Right lobe of liver (tissue), 6 donors: ENCODE measurements at regions not wholly inside any gene's neighbourhood (a gene's known extent, or its start where the extent isn't known, plus 50 kb on each side); places are given as distances from the start of the nearest gene placed in this dataset.
A peak's percentile ranks its signal among the peaks of the same experiment; 100 is the strongest.

Experiments
- ATAC-seq, 4 donors: fragments of 200-7000 bp; cut with Tn5 transposase; one replicate each; pipeline ENCODE4 v1.9.1; 2020; ENCODE audit warnings: mild to moderate bottlenecking in 4 of 4, moderate library complexity in 4 of 4
- DNase-seq, 3 donors: peaks; one replicate each; pipeline ENCODE4 v3.0.0-alpha.2; 2020
- H3K27ac ChIP-seq, 3 donors: fragments of 200-600 bp; one replicate each; pipeline ENCODE4 v1.8.0; 2022
- H3K27me3 ChIP-seq, 2 donors: fragments of 200-600 bp; one replicate each; pipeline ENCODE4 v1.8.0; 2022
- H3K36me3 ChIP-seq, 4 donors: fragments of 200-600 bp; sonication (generic) in 1 of 4; one replicate each; pipeline versions ENCODE4 v1.5.1 to v1.8.0; 2017 to 2022; ENCODE audit warnings: control low read depth in 1 of 4
- H3K4me1 ChIP-seq, 4 donors: fragments of 200-600 bp; sonication (generic) in 1 of 4; one replicate each; pipeline versions ENCODE4 v1.5.1 to v1.8.0; 2017 to 2022; ENCODE audit warnings: control low read depth in 1 of 4
- H3K4me3 ChIP-seq, 3 donors: fragments of 200-600 bp; one replicate each; pipeline ENCODE4 v1.8.0; 2022
- H3K9me3 ChIP-seq, 4 donors: fragments of 200-600 bp; sonication (generic) in 1 of 4; one replicate each; pipeline versions ENCODE4 v1.5.1 to v1.8.0; 2017 to 2022; ENCODE audit warnings: control low read depth in 1 of 4
- POLR2A ChIP-seq: fragments of 450-650 bp; IDR thresholded peaks from one replicate; pipeline ENCODE4 v1.6.1; 2017; ENCODE audit warnings: antibody characterized with exemption, mild to moderate bottlenecking
- WGBS: methylation state at CpG from one replicate; pipeline ENCODE4 v1.1.6; 2018; ENCODE audit warnings: low coverage, low lambda C conversion rate; ENCODE audit not compliant: insufficient coverage; ENCODE audit errors: missing lambda C conversion rate; 5-methylcytosine and 5-hydroxymethylcytosine counted together
- intact Hi-C, 2 donors: fragments of 100-400 bp; cut with DNase I; formaldehyde crosslinking; loops; one replicate each; pipeline versions ENCODE4 v1.11.2 to v1.14.1; 2022
- TF ChIP-seq, protein P1 (sequence below), 4 donors: fragments of 200-600 bp in 3 of 4; fragments of 450-650 bp in 1 of 4; IDR thresholded peaks; one replicate each; pipeline versions ENCODE4 v1.5.1 to v1.8.0; 2016 to 2022; ENCODE audit warnings: antibody characterized with exemption in 4 of 4, mild to moderate bottlenecking in 2 of 4
- donor health status: DM: no; HTN: yes; CAD: no.
- donor health status: DM: no; HTN: no; CAD: no.
- donor health status: DM: no; HTN: no; CAD: no.
- donor health status: DM: no; HTN: yes; CAD: no.
- donor health status: DM: no; HTN: yes; CAD: no.

GRCh38 chr22:48691431-48691851, 1136.2 kb downstream of the BRD1 start:
- TF ChIP-seq POLR2A, result no peak
- TF ChIP-seq, protein P1, sequence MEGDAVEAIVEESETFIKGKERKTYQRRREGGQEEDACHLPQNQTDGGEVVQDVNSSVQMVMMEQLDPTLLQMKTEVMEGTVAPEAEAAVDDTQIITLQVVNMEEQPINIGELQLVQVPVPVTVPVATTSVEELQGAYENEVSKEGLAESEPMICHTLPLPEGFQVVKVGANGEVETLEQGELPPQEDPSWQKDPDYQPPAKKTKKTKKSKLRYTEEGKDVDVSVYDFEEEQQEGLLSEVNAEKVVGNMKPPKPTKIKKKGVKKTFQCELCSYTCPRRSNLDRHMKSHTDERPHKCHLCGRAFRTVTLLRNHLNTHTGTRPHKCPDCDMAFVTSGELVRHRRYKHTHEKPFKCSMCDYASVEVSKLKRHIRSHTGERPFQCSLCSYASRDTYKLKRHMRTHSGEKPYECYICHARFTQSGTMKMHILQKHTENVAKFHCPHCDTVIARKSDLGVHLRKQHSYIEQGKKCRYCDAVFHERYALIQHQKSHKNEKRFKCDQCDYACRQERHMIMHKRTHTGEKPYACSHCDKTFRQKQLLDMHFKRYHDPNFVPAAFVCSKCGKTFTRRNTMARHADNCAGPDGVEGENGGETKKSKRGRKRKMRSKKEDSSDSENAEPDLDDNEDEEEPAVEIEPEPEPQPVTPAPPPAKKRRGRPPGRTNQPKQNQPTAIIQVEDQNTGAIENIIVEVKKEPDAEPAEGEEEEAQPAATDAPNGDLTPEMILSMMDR (IDR thresholded peaks at IDR 0.05), result no peak
- H3K27me3 ChIP-seq, result no peaks in the 10 kb centered on the region
- DNase-seq (peak in 1 of 3 donors; percentile 54), ATAC-seq (no peak)
- H3K9me3 ChIP-seq, result no peaks in the 10 kb centered on the region
- H3K27ac ChIP-seq, result no peak overlapping the region
- H3K4me3 ChIP-seq, result no peak overlapping the region
- no peaks in the 10 kb centered on the region for H3K4me1 ChIP-seq
- 81% methylated on average over 6 of the region's 21 CpGs for WGBS
- intact Hi-C loops, result no loop called here
- H3K36me3 ChIP-seq, result no peaks in the 10 kb centered on the region

- DNase-seq (peak in 1 of 3 donors; percentile 20), ATAC-seq (no peak)
- no peaks in the 10 kb centered on the region for H3K36me3 ChIP-seq
- WGBS, result 73% methylated on average over 9 of the region's 24 CpGs
- H3K4me3 ChIP-seq, result no peak overlapping the region
- no peak overlapping the region for H3K27ac ChIP-seq
- H3K27me3 ChIP-seq, result no peaks in the 10 kb centered on the region
- H3K9me3 ChIP-seq, result no peaks in the 10 kb centered on the region
- intact Hi-C loops, result no loop called here
- no peaks in the 10 kb centered on the region for H3K4me1 ChIP-seq
- TF ChIP-seq, protein P1 (IDR thresholded peaks at IDR 0.05), result no peak
- TF ChIP-seq POLR2A, result no peak
These were observed 1136.9 kb downstream of the BRD1 start for GRCh38 chr22:48690583-48691317.

DNA sequence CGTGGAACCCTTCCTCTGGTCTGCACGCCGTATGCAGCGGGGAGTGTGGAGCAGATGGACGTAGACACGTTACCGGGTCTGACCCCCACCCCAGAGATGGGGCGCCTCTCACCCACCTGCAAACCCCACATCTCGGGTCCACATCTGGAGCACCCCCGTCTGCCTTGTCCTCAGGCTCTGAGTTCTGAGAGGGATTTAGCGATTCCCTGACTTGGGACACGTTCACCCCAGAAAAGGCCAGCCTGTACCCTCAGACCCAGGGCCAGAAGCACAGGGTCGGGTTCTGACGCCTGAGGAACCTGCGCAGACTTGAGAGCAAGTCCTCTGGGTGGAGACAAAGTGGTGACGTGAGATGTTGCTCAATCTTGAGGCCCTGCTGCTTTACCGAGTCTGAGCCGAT, 1138.5 kb downstream of the BRD1 start:
- Histone ChIP-seq H3K27me3 (no peaks in the 10 kb centered on the region), H3K27ac (no peak overlapping the region), H3K36me3 (no peaks in the 10 kb centered on the region), H3K9me3 (no peaks in the 10 kb centered on the region), H3K4me3 (no peak overlapping the region), H3K4me1 (no peaks in the 10 kb centered on the region)
- intact Hi-C loops, result no loop called here
- WGBS, result 60% methylated on average over 1 of the region's 18 CpGs
- DNase-seq (no peak), ATAC-seq (no peak)
- no peak for TF ChIP-seq POLR2A
- TF ChIP-seq, protein P1 (IDR thresholded peaks at IDR 0.05), result no peak

GRCh38 chr22:48688366-48688765, 1139.3 kb downstream of the BRD1 start:
- DNase-seq, result peak in 1 of 3 donors; percentile 28
- WGBS, result 70% methylated on average over 4 of the region's 4 CpGs

More at GRCh38 chr22:48688366-48688765, 1139.3 kb downstream of the BRD1 start:
- Histone ChIP-seq H3K9me3 (no peaks in the 10 kb centered on the region), H3K4me3 (no peak overlapping the region), H3K27ac (no peak overlapping the region), H3K4me1 (no peaks in the 10 kb centered on the region), H3K27me3 (no peaks in the 10 kb centered on the region), H3K36me3 (no peaks in the 10 kb centered on the region)
- ATAC-seq, result no peak
- intact Hi-C loops, result no loop called here
- TF ChIP-seq, protein P1 (IDR thresholded peaks at IDR 0.05), result no peak
